ENCODE measurements at regions not wholly inside any gene's neighbourhood (a gene's known extent, or its start where the extent isn't known, plus 50 kb on each side); places are given as distances from the start of the nearest gene placed in this dataset.

DNA sequence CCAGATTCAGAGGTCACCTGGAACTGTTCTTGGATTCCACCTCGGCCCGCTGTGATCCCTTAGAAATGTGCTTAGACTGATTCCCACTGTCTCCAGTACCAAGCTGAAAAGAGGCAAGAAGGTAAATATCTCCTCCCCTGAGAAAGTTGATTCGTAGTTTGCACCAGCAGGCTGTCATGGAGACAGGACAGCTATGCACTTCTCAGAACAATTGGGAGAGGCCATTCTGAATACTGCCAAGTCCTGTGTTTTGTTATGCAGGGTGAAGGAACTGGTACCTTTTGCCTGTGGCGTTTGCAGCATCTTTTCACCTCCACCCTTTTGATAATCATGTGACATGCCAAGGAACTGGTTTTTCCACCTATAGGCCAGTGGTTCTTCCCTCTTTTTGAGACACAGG is 58.2 kb upstream of the RNGTT start:
- DNase-seq (ENCODE audit: extremely low read depth, low read depth), result no peak
- TF ChIP-seq, protein P1, sequence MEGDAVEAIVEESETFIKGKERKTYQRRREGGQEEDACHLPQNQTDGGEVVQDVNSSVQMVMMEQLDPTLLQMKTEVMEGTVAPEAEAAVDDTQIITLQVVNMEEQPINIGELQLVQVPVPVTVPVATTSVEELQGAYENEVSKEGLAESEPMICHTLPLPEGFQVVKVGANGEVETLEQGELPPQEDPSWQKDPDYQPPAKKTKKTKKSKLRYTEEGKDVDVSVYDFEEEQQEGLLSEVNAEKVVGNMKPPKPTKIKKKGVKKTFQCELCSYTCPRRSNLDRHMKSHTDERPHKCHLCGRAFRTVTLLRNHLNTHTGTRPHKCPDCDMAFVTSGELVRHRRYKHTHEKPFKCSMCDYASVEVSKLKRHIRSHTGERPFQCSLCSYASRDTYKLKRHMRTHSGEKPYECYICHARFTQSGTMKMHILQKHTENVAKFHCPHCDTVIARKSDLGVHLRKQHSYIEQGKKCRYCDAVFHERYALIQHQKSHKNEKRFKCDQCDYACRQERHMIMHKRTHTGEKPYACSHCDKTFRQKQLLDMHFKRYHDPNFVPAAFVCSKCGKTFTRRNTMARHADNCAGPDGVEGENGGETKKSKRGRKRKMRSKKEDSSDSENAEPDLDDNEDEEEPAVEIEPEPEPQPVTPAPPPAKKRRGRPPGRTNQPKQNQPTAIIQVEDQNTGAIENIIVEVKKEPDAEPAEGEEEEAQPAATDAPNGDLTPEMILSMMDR (IDR thresholded peaks at IDR 0.05; ENCODE audit: low read depth, low read length), result no peak

DNA sequence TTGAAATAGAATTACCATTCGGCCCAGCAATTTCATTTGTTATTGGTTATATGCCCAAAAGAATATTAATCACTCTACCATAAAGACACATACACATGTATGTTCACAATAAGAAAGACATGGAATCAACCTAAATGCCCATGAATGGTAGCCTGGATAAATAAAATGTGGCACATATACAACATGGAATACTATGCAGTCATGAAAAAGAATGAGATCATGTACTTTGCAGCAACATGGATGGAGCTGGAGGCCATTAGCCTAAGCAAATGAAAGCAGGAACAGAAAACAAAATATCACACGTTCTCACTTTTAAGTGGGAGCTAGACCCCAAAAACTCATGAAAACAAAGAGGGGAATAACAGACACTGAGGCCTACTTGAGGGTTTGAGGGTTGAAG is 52.6 kb upstream of the RNGTT start:
- no peak for DNase-seq (ENCODE audit: extremely low read depth, low read depth)
- TF ChIP-seq, protein P1 (IDR thresholded peaks at IDR 0.05; ENCODE audit: low read depth, low read length), result no peak

GRCh38 chr6:89013438-89013837 is 50.0 kb upstream of the RNGTT start:
- no peak for DNase-seq (ENCODE audit: extremely low read depth, low read depth)
- TF ChIP-seq, protein P1 (IDR thresholded peaks at IDR 0.05; ENCODE audit: low read depth, low read length), result no peak

Measured in AG09319 (cell line).